Right lobe of liver (tissue), 6 donors: ENCODE measurements at regions not wholly inside any gene's neighbourhood (a gene's known extent, or its start where the extent isn't known, plus 50 kb on each side); places are given as distances from the start of the nearest gene placed in this dataset.
A peak's percentile ranks its signal among the peaks of the same experiment; 100 is the strongest.

Experiments
- ATAC-seq, 4 donors: fragments of 200-7000 bp; cut with Tn5 transposase; one replicate each; pipeline ENCODE4 v1.9.1; 2020; ENCODE audit warnings: mild to moderate bottlenecking in 4 of 4, moderate library complexity in 4 of 4
- DNase-seq, 3 donors: peaks; one replicate each; pipeline ENCODE4 v3.0.0-alpha.2; 2020
- H3K27ac ChIP-seq, 3 donors: fragments of 200-600 bp; one replicate each; pipeline ENCODE4 v1.8.0; 2022
- H3K27me3 ChIP-seq, 2 donors: fragments of 200-600 bp; one replicate each; pipeline ENCODE4 v1.8.0; 2022
- H3K36me3 ChIP-seq, 4 donors: fragments of 200-600 bp; sonication (generic) in 1 of 4; one replicate each; pipeline versions ENCODE4 v1.5.1 to v1.8.0; 2017 to 2022; ENCODE audit warnings: control low read depth in 1 of 4
- H3K4me1 ChIP-seq, 4 donors: fragments of 200-600 bp; sonication (generic) in 1 of 4; one replicate each; pipeline versions ENCODE4 v1.5.1 to v1.8.0; 2017 to 2022; ENCODE audit warnings: control low read depth in 1 of 4
- H3K4me3 ChIP-seq, 3 donors: fragments of 200-600 bp; one replicate each; pipeline ENCODE4 v1.8.0; 2022
- H3K9me3 ChIP-seq, 4 donors: fragments of 200-600 bp; sonication (generic) in 1 of 4; one replicate each; pipeline versions ENCODE4 v1.5.1 to v1.8.0; 2017 to 2022; ENCODE audit warnings: control low read depth in 1 of 4
- CTCF ChIP-seq, 4 donors: fragments of 200-600 bp in 3 of 4; fragments of 450-650 bp in 1 of 4; IDR thresholded peaks; one replicate each; pipeline versions ENCODE4 v1.5.1 to v1.8.0; 2016 to 2022; ENCODE audit warnings: antibody characterized with exemption in 4 of 4, mild to moderate bottlenecking in 2 of 4
- POLR2A ChIP-seq: fragments of 450-650 bp; IDR thresholded peaks from one replicate; pipeline ENCODE4 v1.6.1; 2017; ENCODE audit warnings: antibody characterized with exemption, mild to moderate bottlenecking
- WGBS: methylation state at CpG from one replicate; pipeline ENCODE4 v1.1.6; 2018; ENCODE audit warnings: low coverage, low lambda C conversion rate; ENCODE audit not compliant: insufficient coverage; ENCODE audit errors: missing lambda C conversion rate; 5-methylcytosine and 5-hydroxymethylcytosine counted together
- intact Hi-C, 2 donors: fragments of 100-400 bp; cut with DNase I; formaldehyde crosslinking; loops; one replicate each; pipeline versions ENCODE4 v1.11.2 to v1.14.1; 2022
- donor health status: DM: no; HTN: yes; CAD: no.
- donor health status: DM: no; HTN: no; CAD: no.
- donor health status: DM: no; HTN: no; CAD: no.
- donor health status: DM: no; HTN: yes; CAD: no.
- donor health status: DM: no; HTN: yes; CAD: no.

- H3K27me3 ChIP-seq, result no peaks in the 10 kb centered on the region
- H3K27ac ChIP-seq, result no peak overlapping the region
- no peaks in the 10 kb centered on the region for H3K4me1 ChIP-seq
- DNase-seq (no peak), ATAC-seq (no peak)
- intact Hi-C loops, result no loop called here
- H3K36me3 ChIP-seq, result no peaks in the 10 kb centered on the region
- 26% methylated on average over 2 of the region's 2 CpGs for WGBS
- H3K4me3 ChIP-seq, result no peak overlapping the region
- no peaks in the 10 kb centered on the region for H3K9me3 ChIP-seq
- TF ChIP-seq CTCF (IDR thresholded peaks at IDR 0.05), result no peak
- TF ChIP-seq POLR2A, result no peak
Observed at GRCh38 chr5:117488976-117489500, 914.4 kb upstream of the SEMA6A start.

- ATAC-seq (no peak), DNase-seq (no peak)
- Histone ChIP-seq H3K9me3 (no peaks in the 10 kb centered on the region), H3K4me3 (no peak overlapping the region), H3K27ac (no peak overlapping the region), H3K4me1 (no peaks in the 10 kb centered on the region), H3K36me3 (no peaks in the 10 kb centered on the region), H3K27me3 (no peaks in the 10 kb centered on the region)
- intact Hi-C loops, result no loop called here
- 72% methylated on average over 4 of the region's 4 CpGs for WGBS
- TF ChIP-seq CTCF (IDR thresholded peaks at IDR 0.05), result no peak
- no peak for TF ChIP-seq POLR2A
Observed at GRCh38 chr5:117487556-117487955, 912.9 kb upstream of the SEMA6A start.

- TF ChIP-seq POLR2A, result no peak
- no peak for TF ChIP-seq CTCF (IDR thresholded peaks at IDR 0.05)
- Histone ChIP-seq H3K9me3 (no peaks in the 10 kb centered on the region), H3K4me3 (no peak overlapping the region), H3K27me3 (no peaks in the 10 kb centered on the region), H3K36me3 (no peaks in the 10 kb centered on the region), H3K27ac (no peak overlapping the region), H3K4me1 (no peaks in the 10 kb centered on the region)
- intact Hi-C loops, result no loop called here
- DNase-seq (no peak), ATAC-seq (no peak)
Observed at GRCh38 chr5:117486879-117487391, 912.3 kb upstream of the SEMA6A start.

GRCh38 chr5:117486261-117486660, 911.6 kb upstream of the SEMA6A start:
- TF ChIP-seq POLR2A (no peak), CTCF (IDR thresholded peaks at IDR 0.05) (no peak)
- Histone ChIP-seq H3K4me1 (no peaks in the 10 kb centered on the region), H3K4me3 (no peak overlapping the region), H3K36me3 (no peaks in the 10 kb centered on the region), H3K9me3 (no peaks in the 10 kb centered on the region), H3K27me3 (no peaks in the 10 kb centered on the region), H3K27ac (no peak overlapping the region)
- DNase-seq (no peak), ATAC-seq (no peak)
- intact Hi-C loops, result no loop called here

GRCh38 chr5:117475919-117476318, 901.3 kb upstream of the SEMA6A start:
- Histone ChIP-seq H3K36me3 (no peaks in the 10 kb centered on the region), H3K9me3 (no peaks in the 10 kb centered on the region), H3K4me3 (no peak overlapping the region), H3K4me1 (no peaks in the 10 kb centered on the region), H3K27ac (no peak overlapping the region), H3K27me3 (no peaks in the 10 kb centered on the region)
- DNase-seq (no peak), ATAC-seq (peak in 2 of 4 donors; percentile 46 to 47)
- intact Hi-C loops, result no loop called here
- no peak for TF ChIP-seq POLR2A
- TF ChIP-seq CTCF (IDR thresholded peaks at IDR 0.05), result no peak
- 66% methylated on average over 2 of the region's 2 CpGs for WGBS
